ENCODE measurements at regions not wholly inside any gene's neighbourhood (a gene's known extent, or its start where the extent isn't known, plus 50 kb on each side); places are given as distances from the start of the nearest gene placed in this dataset.
A peak's percentile ranks its signal among the peaks of the same experiment; 100 is the strongest.

DNA sequence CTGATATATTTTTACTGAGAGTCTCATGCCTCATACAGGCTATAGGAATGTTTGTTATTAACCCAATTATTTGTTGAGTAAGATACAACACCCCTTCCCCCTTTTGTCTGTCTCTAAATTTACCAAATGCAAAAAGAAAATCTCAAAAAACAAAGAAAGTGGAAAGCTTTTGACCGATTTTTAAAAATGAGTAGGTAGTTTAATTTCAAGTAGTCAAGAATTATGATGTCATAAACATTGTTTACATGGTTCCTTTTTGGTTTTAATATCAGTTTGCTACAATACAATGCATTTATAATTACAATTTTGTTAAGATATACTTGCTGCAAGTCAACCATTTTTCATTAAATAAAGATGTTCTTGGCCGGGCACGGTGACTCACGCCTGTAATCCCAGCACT lies 84.7 kb upstream of the HMGA2 start:
- Mint-ChIP-seq H3K27me3 (ENCODE audit: low read depth) (peaks cover 8% of the 10 kb centered on the region), H3K9me3 (peaks cover 4% of the 10 kb centered on the region; the same call in 1 of the 2 replicates), H3K36me3 (peaks cover 3% of the 10 kb centered on the region; the same call in 1 of the 2 replicates), H3K4me1 (peaks cover 41% of the 10 kb centered on the region), H3K4me3 (no peak overlapping the region), H3K27ac (no peak overlapping the region)
- ATAC-seq (no peak), DNase-seq (ENCODE audit: low spot score) (no peak)
- ChIA-PET CTCF (interaction anchor here (1.6 kb wide), 1 partner anchor 183 kb away, joined by 3 read pairs; no protein-coding TSS in a partner anchor), POLR2A (no interaction called here)
- TF ChIP-seq FOXK1 (CRISPR knock-in tag; IDR thresholded peaks at IDR 0.05), result no peak

DNA sequence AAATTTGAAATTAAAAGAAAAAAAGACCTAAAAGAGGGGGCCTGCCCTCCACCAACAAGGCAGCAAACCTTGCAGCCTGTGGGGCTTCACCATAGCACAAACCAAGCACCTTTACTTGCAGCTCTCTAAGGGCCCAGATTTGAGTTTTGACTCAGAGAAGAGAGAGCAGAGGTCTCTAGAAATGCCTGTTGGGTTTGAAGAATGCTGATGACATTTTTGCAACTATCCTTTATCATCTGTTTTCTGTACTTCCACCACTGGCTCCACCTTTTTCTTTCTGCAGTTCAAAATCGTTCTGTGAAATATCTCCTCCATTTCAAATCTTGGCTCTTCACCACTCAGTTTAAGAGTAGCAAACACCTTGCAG lies 83.8 kb upstream of the HMGA2 start:
- H3K4me1 Mint-ChIP-seq, result peaks cover 41% of the 10 kb centered on the region
- CTCF ChIA-PET, result no interaction called here
- H3K4me3 Mint-ChIP-seq, result peak overlapping the region; percentile 74
- POLR2A ChIA-PET, result interaction anchor here (1.0 to 1.6 kb wide), 2 partner anchors 85 to 89 kb away, joined by 3 to 7 read pairs; no protein-coding TSS in a partner anchor
- DNase-seq (ENCODE audit: low spot score) (no peak), ATAC-seq (no peak)
- peaks cover 14% of the 10 kb centered on the region for H3K27me3 Mint-ChIP-seq (ENCODE audit: low read depth)
- TF ChIP-seq FOXJ3 (CRISPR knock-in tag; IDR thresholded peaks at IDR 0.05; ENCODE audit: borderline replicate concordance) (no peak), PRRX2 (CRISPR knock-in tag; IDR thresholded peaks at IDR 0.05) (no peak), SMAD4 (CRISPR knock-in tag; IDR thresholded peaks at IDR 0.05) (no peak)
- H3K9me3 Mint-ChIP-seq, result peaks cover 9% of the 10 kb centered on the region; the same call in 1 of the 2 replicates
- H3K27ac Mint-ChIP-seq, result peak overlapping the region; percentile 92
- peaks cover 8% of the 10 kb centered on the region for H3K36me3 Mint-ChIP-seq

DNA sequence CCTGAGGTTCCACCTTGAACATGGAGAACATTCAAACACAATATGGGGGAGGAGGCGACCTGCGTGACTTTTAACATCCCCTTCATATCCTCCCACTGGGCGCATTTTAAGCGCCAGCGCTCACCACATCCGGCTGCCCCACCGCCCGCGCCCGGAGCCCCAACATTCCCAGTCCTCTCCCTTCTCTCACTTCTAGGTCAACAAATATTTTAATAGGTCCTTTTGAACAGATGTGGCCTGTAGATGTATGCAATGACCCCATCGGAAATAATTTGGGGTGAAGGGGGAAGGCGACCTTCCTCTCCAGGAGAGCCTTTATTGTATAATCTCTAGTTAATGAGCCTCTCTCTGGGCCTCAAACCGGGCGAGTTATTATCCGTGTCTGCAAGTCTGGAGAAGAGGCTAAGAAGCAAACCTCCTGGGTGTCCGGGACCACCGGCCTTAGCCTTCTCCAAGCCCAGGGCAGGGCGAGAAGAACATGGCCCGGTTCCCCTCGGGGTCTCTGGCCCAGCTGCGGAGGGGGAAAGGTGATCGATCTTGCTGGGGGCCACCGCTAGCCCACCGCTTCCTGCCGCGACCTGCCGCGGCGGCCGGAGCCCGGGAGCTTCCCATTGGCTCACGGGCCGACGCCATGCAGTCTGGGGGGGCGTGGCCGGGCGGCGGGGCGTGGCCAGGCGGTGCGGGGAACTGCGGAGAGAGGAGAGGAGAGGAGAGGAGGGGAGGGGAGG lies 83.2 kb upstream of the HMGA2 start:
- peak overlapping the region; percentile 74 for H3K4me3 Mint-ChIP-seq
- ChIA-PET CTCF (interaction anchor here (0.5 to 1.4 kb wide), 6 partner anchors 12 to 184 kb away, joined by 3 to 7 read pairs (median 4); no protein-coding TSS in a partner anchor), POLR2A (interaction anchor here (0.6 to 1.6 kb wide), 10 partner anchors 12 to 137 kb away, joined by 3 to 7 read pairs (median 3); partner anchors contain the start of gene HMGA2)
- peaks cover 8% of the 10 kb centered on the region for H3K36me3 Mint-ChIP-seq
- peaks cover 9% of the 10 kb centered on the region; the same call in 1 of the 2 replicates for H3K9me3 Mint-ChIP-seq
- peak overlapping the region; percentile 92 for H3K27ac Mint-ChIP-seq
- peaks cover 15% of the 10 kb centered on the region for H3K27me3 Mint-ChIP-seq (ENCODE audit: low read depth)
- peaks cover 41% of the 10 kb centered on the region for H3K4me1 Mint-ChIP-seq
- peak; percentile 87 for ATAC-seq
- DNase-seq (ENCODE audit: low spot score), result peak; percentile 97
- no peak for TF ChIP-seq ZNF671 (CRISPR knock-in tag; IDR thresholded peaks at IDR 0.05)
- 0 out of 2 replicates have a peak, but pooled peaks have one; percentile 46 for TF ChIP-seq KAT7 (CRISPR knock-in tag; IDR thresholded peaks at IDR 0.05; ENCODE audit: borderline replicate concordance)
- no peak for TF ChIP-seq ATF1 (CRISPR knock-in tag; IDR thresholded peaks at IDR 0.05)
- TF ChIP-seq ZNF416 (CRISPR knock-in tag; IDR thresholded peaks at IDR 0.05), result no peak
- TF ChIP-seq, protein P1, sequence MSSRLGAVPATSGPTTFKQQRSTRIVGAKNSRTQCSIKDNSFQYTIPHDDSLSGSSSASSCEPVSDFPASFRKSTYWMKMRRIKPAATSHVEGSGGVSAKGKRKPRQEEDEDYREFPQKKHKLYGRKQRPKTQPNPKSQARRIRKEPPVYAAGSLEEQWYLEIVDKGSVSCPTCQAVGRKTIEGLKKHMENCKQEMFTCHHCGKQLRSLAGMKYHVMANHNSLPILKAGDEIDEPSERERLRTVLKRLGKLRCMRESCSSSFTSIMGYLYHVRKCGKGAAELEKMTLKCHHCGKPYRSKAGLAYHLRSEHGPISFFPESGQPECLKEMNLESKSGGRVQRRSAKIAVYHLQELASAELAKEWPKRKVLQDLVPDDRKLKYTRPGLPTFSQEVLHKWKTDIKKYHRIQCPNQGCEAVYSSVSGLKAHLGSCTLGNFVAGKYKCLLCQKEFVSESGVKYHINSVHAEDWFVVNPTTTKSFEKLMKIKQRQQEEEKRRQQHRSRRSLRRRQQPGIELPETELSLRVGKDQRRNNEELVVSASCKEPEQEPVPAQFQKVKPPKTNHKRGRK (CRISPR knock-in tag; IDR thresholded peaks at IDR 0.05; ENCODE audit: borderline replicate concordance), result no peak
- 0 out of 2 replicates have a peak, but pooled peaks have one; percentile 42 for TF ChIP-seq ZBTB21 (CRISPR knock-in tag; IDR thresholded peaks at IDR 0.05; ENCODE audit: borderline replicate concordance)
- no peak for TF ChIP-seq MYBL2 (CRISPR knock-in tag; IDR thresholded peaks at IDR 0.05)
- no peak for TF ChIP-seq ERG (CRISPR knock-in tag; IDR thresholded peaks at IDR 0.05)
- TF ChIP-seq CTCF (IDR thresholded peaks at IDR 0.05), result no peak
- TF ChIP-seq NR3C1 (CRISPR knock-in tag; conservative IDR thresholded peaks at IDR 0.05; ENCODE audit: low read depth), result no peak
- TF ChIP-seq, protein P2, sequence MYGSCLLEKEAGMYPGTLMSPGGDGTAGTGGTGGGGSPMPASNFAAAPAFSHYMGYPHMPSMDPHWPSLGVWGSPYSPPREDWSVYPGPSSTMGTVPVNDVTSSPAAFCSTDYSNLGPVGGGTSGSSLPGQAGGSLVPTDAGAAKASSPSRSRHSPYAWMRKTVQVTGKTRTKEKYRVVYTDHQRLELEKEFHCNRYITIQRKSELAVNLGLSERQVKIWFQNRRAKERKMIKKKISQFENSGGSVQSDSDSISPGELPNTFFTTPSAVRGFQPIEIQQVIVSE (CRISPR knock-in tag; IDR thresholded peaks at IDR 0.05; ENCODE audit: borderline replicate concordance), result no peak
- peak; percentile 63; the same call in 1 of the 2 replicates for TF ChIP-seq NFYB (CRISPR knock-in tag; conservative IDR thresholded peaks at IDR 0.05; ENCODE audit: low read depth)
- no peak for TF ChIP-seq OVOL2 (CRISPR knock-in tag; IDR thresholded peaks at IDR 0.05; ENCODE audit: borderline replicate concordance)
- TF ChIP-seq, protein P3, sequence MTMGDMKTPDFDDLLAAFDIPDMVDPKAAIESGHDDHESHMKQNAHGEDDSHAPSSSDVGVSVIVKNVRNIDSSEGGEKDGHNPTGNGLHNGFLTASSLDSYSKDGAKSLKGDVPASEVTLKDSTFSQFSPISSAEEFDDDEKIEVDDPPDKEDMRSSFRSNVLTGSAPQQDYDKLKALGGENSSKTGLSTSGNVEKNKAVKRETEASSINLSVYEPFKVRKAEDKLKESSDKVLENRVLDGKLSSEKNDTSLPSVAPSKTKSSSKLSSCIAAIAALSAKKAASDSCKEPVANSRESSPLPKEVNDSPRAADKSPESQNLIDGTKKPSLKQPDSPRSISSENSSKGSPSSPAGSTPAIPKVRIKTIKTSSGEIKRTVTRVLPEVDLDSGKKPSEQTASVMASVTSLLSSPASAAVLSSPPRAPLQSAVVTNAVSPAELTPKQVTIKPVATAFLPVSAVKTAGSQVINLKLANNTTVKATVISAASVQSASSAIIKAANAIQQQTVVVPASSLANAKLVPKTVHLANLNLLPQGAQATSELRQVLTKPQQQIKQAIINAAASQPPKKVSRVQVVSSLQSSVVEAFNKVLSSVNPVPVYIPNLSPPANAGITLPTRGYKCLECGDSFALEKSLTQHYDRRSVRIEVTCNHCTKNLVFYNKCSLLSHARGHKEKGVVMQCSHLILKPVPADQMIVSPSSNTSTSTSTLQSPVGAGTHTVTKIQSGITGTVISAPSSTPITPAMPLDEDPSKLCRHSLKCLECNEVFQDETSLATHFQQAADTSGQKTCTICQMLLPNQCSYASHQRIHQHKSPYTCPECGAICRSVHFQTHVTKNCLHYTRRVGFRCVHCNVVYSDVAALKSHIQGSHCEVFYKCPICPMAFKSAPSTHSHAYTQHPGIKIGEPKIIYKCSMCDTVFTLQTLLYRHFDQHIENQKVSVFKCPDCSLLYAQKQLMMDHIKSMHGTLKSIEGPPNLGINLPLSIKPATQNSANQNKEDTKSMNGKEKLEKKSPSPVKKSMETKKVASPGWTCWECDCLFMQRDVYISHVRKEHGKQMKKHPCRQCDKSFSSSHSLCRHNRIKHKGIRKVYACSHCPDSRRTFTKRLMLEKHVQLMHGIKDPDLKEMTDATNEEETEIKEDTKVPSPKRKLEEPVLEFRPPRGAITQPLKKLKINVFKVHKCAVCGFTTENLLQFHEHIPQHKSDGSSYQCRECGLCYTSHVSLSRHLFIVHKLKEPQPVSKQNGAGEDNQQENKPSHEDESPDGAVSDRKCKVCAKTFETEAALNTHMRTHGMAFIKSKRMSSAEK (CRISPR knock-in tag; IDR thresholded peaks at IDR 0.05; ENCODE audit: borderline replicate concordance), result no peak
- TF ChIP-seq, protein P4, sequence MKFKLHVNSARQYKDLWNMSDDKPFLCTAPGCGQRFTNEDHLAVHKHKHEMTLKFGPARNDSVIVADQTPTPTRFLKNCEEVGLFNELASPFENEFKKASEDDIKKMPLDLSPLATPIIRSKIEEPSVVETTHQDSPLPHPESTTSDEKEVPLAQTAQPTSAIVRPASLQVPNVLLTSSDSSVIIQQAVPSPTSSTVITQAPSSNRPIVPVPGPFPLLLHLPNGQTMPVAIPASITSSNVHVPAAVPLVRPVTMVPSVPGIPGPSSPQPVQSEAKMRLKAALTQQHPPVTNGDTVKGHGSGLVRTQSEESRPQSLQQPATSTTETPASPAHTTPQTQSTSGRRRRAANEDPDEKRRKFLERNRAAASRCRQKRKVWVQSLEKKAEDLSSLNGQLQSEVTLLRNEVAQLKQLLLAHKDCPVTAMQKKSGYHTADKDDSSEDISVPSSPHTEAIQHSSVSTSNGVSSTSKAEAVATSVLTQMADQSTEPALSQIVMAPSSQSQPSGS (CRISPR knock-in tag; IDR thresholded peaks at IDR 0.05; ENCODE audit: borderline replicate concordance, low read depth), result no peak
